ENCODE measurements at regions not wholly inside any gene's neighbourhood (a gene's known extent, or its start where the extent isn't known, plus 50 kb on each side); places are given as distances from the start of the nearest gene placed in this dataset.

DNA sequence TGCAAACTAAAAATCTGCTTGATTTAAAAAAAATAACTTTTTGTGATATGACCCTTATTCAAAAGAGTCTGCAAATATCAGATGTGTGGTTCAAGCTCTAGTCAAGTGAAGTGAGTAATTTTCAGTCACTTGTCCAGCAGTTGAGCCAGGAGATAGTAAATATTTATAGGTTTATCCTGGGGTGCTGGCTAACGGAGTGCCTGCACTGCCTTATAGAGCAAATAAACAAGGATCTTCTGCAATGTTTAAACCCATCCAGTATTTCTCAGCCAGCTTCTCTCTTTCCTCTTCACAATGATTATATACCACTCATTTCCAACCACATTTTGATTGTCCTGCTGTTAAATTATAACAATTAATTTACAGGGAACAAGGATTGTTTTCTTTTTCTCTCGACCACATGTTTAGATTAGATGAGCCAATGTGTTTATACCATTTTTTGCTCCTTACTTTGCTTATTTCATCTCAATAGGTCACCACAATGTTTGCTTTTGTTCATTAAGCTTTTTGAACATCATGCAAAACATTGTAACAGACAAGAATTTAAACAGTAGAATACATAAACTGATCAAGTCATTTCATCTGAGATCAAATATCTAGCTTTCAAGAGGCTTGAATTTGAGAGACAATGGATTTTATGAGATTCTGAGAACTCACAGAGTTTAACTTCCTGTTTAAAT is 60.3 kb upstream of the GREM2 start:
- DNase-seq: no peak

DNA sequence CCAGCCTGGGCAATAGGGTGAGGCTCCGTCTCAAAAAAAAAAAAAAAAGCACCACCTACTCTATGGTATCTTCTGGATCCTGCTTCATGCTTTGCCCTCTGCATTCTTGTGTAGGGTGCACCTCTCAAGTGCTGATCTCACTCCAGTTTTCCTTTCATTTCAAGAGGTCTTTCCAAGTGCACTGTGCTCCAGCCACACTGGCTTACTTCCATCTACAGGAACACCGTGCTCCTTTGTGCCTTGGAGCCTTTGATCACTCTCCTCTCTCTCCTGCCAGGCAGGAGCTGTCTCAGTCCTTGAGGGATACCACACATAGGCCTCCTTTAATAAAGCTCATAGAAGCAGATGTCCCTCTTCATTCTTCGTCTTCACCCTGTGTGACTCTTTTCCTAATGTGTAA is 55.4 kb upstream of the GREM2 start:
- no peak for DNase-seq

DNA sequence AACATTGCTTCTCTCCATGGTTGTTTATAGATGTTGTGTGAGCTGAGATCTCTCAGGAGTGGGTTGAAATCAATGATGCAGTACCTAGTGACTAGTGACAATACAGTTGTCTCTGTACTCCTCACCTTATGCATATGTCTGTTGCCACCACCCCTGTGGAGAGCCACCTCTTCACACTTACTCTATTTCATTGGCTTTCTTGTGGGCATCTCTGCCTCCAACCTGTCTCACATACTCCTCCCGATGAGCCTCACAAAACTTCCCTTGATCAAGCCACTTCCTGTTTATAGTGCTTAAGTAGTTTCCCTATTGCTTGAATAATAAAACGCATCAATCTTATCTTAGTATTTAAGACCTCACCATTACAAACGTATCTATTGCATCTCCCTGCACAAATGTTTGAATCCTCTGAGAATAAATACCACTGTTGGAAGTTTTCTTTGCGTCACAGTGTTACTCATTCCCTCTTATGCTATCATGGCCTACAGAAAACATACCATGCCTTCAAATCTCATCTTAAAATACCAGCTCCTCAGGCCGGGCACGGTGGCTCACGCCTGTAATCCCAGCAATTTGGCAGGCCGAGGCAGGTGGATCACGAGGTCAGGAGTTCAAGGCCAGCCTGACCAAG is 54.7 kb upstream of the GREM2 start:
- no peak for DNase-seq

DNA sequence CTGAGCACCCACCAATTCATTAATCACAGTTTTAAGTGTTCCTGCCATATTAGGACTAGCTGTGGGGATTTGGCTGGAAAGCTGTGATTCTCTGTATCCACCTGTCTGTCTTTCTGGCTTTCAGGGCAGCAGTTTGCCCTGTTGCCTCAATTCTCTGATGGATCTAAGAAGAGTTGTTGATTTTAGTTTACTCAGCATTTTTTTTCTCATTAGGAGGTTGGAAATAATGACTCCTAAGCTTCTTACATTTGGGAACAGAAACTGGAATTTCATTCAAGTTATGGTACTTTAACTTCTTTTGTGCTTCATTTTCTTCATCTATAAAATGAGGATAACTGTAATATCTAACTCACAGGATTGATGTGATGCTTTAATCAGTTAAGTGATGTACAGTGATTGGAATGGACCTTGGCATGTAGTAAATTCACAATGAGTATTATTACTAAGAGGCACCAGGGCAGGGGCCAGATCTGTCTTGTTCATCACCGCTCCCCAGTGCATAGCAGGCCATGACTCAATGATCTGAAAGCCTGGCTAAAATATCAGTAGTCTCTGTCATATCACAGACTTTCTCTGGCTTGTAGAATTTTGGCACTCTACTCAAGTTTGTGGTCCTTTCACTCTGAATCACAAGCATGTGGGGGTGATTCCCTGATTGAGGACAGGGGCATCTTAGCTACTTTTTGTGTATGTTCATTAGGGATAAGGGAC is 51.4 kb upstream of the GREM2 start:
- no peak for DNase-seq
